Dendritic cell treated with granulocyte-macrophage colony-stimulating factor and Interleukin-4, amounts not matched to agents 40 ng/mL and 50 ng/mL, for 4 days (primary cell): ENCODE measurements at regions not wholly inside any gene's neighbourhood (a gene's known extent, or its start where the extent isn't known, plus 50 kb on each side); places are given as distances from the start of the nearest gene placed in this dataset.

Experiments
- H3K27ac Mint-ChIP-seq: one replicate; pipeline ENCODE4 v1.8.0; 2022; ENCODE audit warnings: mild to moderate bottlenecking, mixed read lengths
- H3K27me3 Mint-ChIP-seq: one replicate; pipeline ENCODE4 v1.8.0; 2022; ENCODE audit warnings: mild to moderate bottlenecking, mixed read lengths
- H3K36me3 Mint-ChIP-seq: one replicate; pipeline ENCODE4 v1.8.0; 2022; ENCODE audit warnings: low read depth, mixed read lengths
- H3K4me1 Mint-ChIP-seq: one replicate; pipeline ENCODE4 v1.8.0; 2022; ENCODE audit warnings: low read depth, mixed read lengths
- H3K4me3 Mint-ChIP-seq: one replicate; pipeline ENCODE4 v1.8.0; 2022; ENCODE audit warnings: mild to moderate bottlenecking, moderate library complexity, mixed read lengths
- H3K9me3 Mint-ChIP-seq: one replicate; pipeline ENCODE4 v1.8.0; 2022; ENCODE audit warnings: mixed read lengths
- intact Hi-C: fragments of 100-400 bp; cut with micrococcal nuclease; formaldehyde crosslinking; loops from one replicate; pipeline ENCODE4 v1.15.0; 2022

DNA sequence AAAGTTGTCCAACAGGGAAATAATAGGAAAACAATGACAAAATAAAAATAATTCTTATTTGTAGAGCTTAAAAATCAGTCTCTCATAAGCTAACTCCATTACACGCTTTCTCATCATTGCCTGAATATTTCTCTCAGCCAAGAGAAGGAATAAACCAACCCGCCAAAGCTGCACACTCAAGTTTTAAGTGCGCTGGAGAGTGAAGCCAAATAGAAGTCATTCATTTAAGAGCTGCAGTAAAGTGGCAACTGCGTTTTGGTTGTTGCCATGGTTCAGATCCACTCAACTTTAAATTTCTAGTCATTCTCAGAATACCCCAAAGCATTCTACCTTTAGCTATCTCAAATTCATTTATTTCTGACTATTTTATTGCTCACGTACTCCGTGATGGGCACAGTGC, 230.7 kb downstream of the CBLN4 start:
- H3K27me3 Mint-ChIP-seq = no peaks in the 10 kb centered on the region
- H3K9me3 Mint-ChIP-seq = no peaks in the 10 kb centered on the region
- intact Hi-C loops = no loop called here
- H3K36me3 Mint-ChIP-seq = no peaks in the 10 kb centered on the region
- no peak overlapping the region for H3K4me3 Mint-ChIP-seq
- no peaks in the 10 kb centered on the region for H3K4me1 Mint-ChIP-seq
- H3K27ac Mint-ChIP-seq = no peak overlapping the region

DNA sequence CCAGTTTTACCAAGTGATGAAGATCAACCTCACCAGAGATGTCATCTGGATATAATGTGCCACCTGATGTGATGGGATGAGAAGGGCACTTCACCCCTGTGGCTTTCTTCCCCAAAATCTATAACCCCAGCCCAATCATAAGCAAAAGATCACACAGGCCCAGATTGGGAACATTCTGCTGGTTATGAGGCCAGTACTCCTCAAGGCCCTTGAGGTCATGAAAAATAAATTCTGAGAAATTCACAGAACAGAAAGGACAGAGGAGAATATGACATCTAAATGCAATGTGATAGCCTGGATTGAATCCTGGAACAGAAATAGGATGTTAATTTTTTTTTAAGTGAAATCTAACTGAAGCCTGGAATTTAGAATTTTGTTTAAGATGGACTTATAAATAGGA, 243.5 kb downstream of the CBLN4 start:
- Mint-ChIP-seq H3K36me3 (no peaks in the 10 kb centered on the region), H3K27ac (no peak overlapping the region), H3K9me3 (peaks cover 33% of the 10 kb centered on the region), H3K4me3 (no peak overlapping the region), H3K4me1 (no peaks in the 10 kb centered on the region), H3K27me3 (no peaks in the 10 kb centered on the region)
- intact Hi-C loops = no loop called here

DNA sequence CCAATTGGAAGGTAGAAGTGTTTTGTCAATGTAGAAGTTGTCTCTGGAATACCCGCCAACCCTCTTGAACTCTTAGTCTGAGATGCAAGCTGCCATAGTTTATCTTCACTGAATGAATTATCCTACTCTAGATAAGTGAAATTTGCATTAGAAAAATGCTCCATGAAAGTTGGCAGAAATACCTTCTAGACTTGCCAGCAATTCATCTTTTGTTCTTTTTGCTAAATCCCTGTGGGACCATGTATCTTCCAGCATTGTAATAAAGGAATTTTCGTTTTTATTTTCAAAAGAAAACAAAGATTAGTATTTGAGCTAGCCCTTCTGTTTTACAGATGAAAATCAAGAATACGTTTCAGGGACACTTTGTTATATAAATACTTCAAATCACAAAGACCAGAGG, 244.2 kb downstream of the CBLN4 start:
- intact Hi-C loops = no loop called here
- peaks cover 26% of the 10 kb centered on the region for H3K9me3 Mint-ChIP-seq
- no peak overlapping the region for H3K27ac Mint-ChIP-seq
- no peaks in the 10 kb centered on the region for H3K36me3 Mint-ChIP-seq
- H3K4me1 Mint-ChIP-seq = no peaks in the 10 kb centered on the region
- no peaks in the 10 kb centered on the region for H3K27me3 Mint-ChIP-seq
- no peak overlapping the region for H3K4me3 Mint-ChIP-seq

DNA sequence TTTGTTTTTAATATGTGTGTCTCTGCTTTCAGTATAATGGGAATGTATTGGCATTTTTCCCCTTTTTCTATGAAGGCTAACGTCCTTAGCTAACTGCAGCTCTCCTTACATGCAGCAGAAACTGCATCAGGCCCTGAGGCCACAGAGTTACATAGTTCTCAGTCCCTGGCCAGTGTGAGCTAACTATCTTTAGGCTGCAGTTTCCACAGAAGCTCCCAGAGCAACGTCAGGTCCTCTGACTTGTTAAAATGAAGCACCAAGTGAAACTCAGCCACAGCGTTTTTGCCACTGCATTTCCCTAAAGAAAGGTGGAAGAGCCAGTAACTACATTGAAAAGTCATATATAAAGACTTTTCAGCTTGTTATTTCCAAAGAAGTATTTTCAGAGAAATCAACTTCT, 244.7 kb downstream of the CBLN4 start:
- no peak overlapping the region for H3K4me3 Mint-ChIP-seq

DNA sequence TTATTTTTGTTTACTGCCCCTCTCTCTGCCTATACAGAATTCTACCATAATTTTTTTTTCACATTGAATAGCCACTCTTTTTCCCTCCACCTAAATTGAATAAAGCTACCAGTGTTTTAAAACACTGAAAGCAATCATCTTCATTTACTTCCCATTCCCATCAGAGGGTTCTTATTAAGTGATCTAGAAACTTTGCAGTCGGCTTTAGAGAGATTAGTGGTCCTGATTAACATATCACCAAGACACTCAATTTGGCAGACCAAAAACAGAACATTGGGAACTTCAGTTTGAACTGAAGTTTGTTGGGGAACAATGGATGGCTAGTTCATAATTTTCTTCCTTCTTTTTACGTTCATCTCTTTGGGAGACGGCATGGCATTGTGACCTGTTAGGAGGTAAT, 249.5 kb downstream of the CBLN4 start:
- H3K36me3 Mint-ChIP-seq = no peaks in the 10 kb centered on the region
- H3K27me3 Mint-ChIP-seq = no peaks in the 10 kb centered on the region
- H3K4me3 Mint-ChIP-seq = no peak overlapping the region
- no peak overlapping the region for H3K27ac Mint-ChIP-seq
- H3K4me1 Mint-ChIP-seq = no peaks in the 10 kb centered on the region
- H3K9me3 Mint-ChIP-seq = no peaks in the 10 kb centered on the region
- intact Hi-C loops = no loop called here

More for the DNA sequence above, 244.7 kb downstream of the CBLN4 start:
- H3K9me3 Mint-ChIP-seq = peaks cover 21% of the 10 kb centered on the region
- H3K27ac Mint-ChIP-seq = no peak overlapping the region
- H3K4me1 Mint-ChIP-seq = no peaks in the 10 kb centered on the region
- no peaks in the 10 kb centered on the region for H3K27me3 Mint-ChIP-seq
- no peaks in the 10 kb centered on the region for H3K36me3 Mint-ChIP-seq
- intact Hi-C loops = no loop called here

DNA sequence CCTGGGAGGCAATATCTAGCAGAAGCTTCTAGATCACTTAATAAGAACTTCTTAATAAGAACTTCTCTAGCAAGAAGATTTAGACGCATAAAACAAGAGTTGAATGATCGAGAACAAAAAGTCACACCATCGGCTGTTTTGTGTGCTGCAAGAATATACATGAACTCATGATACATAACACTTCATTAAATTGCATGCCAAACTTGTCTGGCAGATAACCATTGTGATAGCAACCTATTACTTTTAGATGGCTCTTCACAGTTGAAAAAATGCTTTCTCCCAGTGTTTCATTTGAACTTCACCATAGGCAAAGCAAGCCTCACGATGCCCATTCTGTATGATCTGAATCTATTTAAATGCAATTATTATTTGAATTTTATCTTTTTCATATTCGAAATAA, 249.9 kb downstream of the CBLN4 start:
- H3K27ac Mint-ChIP-seq = no peak overlapping the region
- H3K4me1 Mint-ChIP-seq = no peaks in the 10 kb centered on the region
- intact Hi-C loops = no loop called here
- no peaks in the 10 kb centered on the region for H3K27me3 Mint-ChIP-seq
- H3K4me3 Mint-ChIP-seq = no peak overlapping the region
- H3K36me3 Mint-ChIP-seq = no peaks in the 10 kb centered on the region
- no peaks in the 10 kb centered on the region for H3K9me3 Mint-ChIP-seq

DNA sequence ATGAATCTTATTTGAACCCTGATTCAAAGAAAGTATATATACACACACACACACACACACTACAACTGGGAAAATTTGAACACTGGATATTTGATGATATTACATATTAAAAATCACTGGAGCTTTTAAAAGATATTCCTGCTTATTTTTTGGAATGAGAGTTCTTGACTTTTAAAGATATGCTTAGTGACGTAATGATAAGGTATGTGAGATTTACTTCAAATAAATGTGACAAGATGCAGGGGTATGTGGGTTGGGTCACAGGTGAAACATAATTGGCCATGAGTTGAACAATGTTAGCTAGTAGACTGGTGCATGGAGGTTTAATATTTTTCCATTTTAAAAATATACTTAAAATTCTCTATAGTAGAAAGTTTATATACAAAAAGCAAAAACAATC, 258.6 kb downstream of the CBLN4 start:
- intact Hi-C loops = no loop called here
- Mint-ChIP-seq H3K27ac (no peak overlapping the region), H3K4me1 (no peaks in the 10 kb centered on the region), H3K9me3 (peaks cover 11% of the 10 kb centered on the region), H3K36me3 (no peaks in the 10 kb centered on the region), H3K4me3 (no peak overlapping the region), H3K27me3 (no peaks in the 10 kb centered on the region)

DNA sequence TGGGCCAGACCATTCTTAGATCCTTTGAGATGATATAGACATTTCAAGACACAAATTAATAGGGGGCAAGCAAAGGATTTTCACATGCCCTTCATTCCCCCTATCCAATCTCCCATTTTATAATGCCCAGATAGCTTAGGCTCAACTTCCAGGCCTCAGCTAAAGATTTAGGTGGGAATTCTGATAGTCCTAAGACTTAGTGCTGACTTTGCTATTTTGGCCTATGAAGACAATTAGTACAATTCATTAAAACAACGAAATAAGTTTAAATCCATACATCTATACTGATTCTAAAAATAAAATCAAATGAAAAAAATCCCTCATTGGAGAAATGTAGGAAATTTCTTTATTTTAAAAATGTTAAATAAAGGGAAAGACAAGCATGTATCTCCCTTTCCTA, 259.5 kb downstream of the CBLN4 start:
- H3K4me3 Mint-ChIP-seq = no peak overlapping the region

DNA sequence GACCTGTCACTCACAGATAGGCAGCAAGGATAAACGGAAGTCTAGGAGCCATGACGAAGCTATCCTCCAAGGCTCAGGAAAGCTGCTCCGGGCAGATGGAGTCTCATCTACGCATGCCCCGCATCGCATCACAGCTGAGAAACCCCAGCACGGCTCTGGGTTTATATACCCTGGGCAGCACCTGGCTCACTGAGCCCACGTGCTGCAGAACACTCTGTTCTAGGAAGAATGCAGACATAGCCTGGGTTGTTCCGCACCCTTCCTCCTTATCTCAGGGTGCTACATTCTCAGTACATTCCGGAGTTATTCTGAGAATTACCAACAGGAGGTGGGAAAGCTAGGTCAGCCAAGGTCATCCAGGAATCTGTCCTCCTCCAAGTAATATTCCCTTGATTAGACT, 260.4 kb downstream of the CBLN4 start:
- Mint-ChIP-seq H3K36me3 (no peaks in the 10 kb centered on the region), H3K27ac (no peak overlapping the region), H3K9me3 (peaks cover 11% of the 10 kb centered on the region), H3K4me1 (no peaks in the 10 kb centered on the region), H3K27me3 (no peaks in the 10 kb centered on the region), H3K4me3 (no peak overlapping the region)
- intact Hi-C loops = no loop called here

More for the DNA sequence above, 259.5 kb downstream of the CBLN4 start:
- H3K27me3 Mint-ChIP-seq = no peaks in the 10 kb centered on the region
- peaks cover 11% of the 10 kb centered on the region for H3K9me3 Mint-ChIP-seq
- intact Hi-C loops = no loop called here
- no peaks in the 10 kb centered on the region for H3K36me3 Mint-ChIP-seq
- H3K4me1 Mint-ChIP-seq = no peaks in the 10 kb centered on the region
- no peak overlapping the region for H3K27ac Mint-ChIP-seq

DNA sequence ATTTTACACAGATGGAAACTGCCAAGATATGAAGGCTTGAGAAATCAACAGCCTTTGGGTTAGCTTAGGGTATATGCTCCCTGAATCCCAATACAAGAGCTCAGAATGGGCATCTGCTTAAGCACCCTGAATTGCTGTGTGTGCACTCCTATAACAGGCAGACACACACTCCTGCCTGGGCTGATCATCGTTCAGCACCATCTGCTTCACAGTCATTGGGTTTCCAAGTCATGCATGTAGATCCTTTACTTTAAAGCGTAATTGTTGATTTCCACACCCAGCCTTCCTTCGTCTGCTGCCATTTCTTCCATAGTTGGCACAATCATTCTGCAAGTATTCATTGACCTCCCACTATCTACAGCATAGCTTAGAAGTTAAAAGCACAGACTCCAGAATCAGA, 263.5 kb downstream of the CBLN4 start:
- H3K4me1 Mint-ChIP-seq = no peaks in the 10 kb centered on the region

DNA sequence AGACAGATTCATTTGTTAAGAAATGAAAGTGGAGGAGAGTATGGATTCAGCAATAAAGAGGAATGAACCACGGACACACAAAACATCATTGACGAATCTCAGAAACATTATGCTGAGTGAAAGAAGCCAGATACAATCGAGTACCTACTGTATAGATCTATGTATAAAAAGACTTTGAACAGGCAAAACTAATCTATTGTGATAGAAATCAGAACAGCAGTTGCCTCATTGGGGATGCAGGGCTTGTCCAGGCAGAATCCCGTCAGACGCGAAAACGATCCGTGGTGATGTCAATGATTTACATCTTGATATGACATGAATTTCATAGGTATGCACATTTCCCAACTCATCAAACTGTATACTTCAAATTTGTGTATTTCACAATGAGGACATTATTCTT, 265.2 kb downstream of the CBLN4 start:
- intact Hi-C loops = no loop called here

More for the DNA sequence above, 263.5 kb downstream of the CBLN4 start:
- Mint-ChIP-seq H3K27ac (no peak overlapping the region), H3K27me3 (no peaks in the 10 kb centered on the region), H3K4me3 (no peak overlapping the region), H3K9me3 (peaks cover 17% of the 10 kb centered on the region), H3K36me3 (no peaks in the 10 kb centered on the region)
- intact Hi-C loops = no loop called here

DNA sequence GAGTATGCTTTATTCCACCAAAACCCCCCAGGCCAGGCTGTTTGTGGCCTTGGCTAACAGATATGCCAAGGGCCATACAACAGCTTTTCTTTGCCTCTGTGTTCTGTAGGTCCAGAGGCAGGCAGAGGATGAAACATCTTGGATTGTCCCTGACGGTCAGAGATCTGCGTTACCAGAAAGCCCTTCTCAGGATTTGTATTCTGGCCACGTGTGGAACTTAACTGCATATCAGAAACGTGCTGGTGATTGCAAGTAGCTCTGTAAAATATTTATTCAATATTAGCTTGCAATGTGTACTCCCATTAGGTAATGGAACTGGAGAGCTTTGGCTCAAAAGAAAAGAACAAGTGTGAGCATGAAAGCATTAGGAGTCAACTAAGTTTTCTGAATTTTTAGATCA, 275.0 kb downstream of the CBLN4 start:
- no peak overlapping the region for H3K4me3 Mint-ChIP-seq
- H3K27me3 Mint-ChIP-seq = no peaks in the 10 kb centered on the region
- peaks cover 11% of the 10 kb centered on the region for H3K9me3 Mint-ChIP-seq
- no peaks in the 10 kb centered on the region for H3K36me3 Mint-ChIP-seq
- intact Hi-C loops = no loop called here
- H3K27ac Mint-ChIP-seq = no peak overlapping the region
- no peaks in the 10 kb centered on the region for H3K4me1 Mint-ChIP-seq

More for the DNA sequence above, 265.2 kb downstream of the CBLN4 start:
- Mint-ChIP-seq H3K9me3 (peaks cover 25% of the 10 kb centered on the region), H3K4me3 (no peak overlapping the region), H3K36me3 (no peaks in the 10 kb centered on the region), H3K27ac (no peak overlapping the region), H3K4me1 (no peaks in the 10 kb centered on the region), H3K27me3 (no peaks in the 10 kb centered on the region)

DNA sequence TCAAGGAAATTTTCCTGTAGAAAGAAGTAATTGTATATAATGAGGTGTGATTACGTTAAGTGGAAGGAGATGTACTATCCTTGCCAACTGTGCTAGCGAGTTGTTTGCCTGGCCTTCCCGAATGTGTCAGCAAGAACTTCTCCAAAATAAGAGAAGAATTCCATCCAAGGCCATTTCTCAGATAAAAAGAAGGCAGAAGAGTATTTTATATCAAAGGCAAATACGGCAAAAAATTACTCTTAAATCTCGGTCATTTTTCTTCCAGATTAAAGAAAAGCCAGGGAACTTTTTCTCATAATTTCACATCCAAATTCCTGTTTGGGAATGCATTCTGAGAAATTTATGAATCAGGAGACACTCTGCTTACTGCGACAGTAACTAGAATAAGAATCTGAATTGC, 290.6 kb downstream of the CBLN4 start:
- no peak overlapping the region for H3K27ac Mint-ChIP-seq
- H3K4me1 Mint-ChIP-seq = no peaks in the 10 kb centered on the region
- intact Hi-C loops = no loop called here
- no peak overlapping the region for H3K4me3 Mint-ChIP-seq
- H3K36me3 Mint-ChIP-seq = no peaks in the 10 kb centered on the region
- peaks cover 45% of the 10 kb centered on the region for H3K9me3 Mint-ChIP-seq
- no peaks in the 10 kb centered on the region for H3K27me3 Mint-ChIP-seq

DNA sequence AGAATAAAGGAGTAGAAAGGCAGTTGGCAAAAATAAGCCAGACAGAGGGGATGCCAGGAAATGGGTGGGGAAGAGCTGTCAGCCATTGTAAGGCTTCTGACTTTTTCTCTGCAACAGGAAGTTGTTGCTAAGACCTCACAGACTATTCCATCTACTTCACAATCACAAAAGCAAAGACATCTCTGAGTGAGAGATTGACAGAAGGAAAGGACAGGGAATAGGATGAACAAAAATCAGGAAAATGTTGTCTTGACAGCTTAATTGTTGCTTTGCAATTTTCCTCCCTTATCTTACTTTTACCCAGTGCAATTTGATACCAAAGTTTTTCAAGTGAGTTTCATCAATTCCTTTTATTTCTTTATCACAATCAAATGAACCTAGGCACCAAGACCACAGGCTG, 291.2 kb downstream of the CBLN4 start:
- Mint-ChIP-seq H3K9me3 (peaks cover 52% of the 10 kb centered on the region), H3K27me3 (no peaks in the 10 kb centered on the region), H3K4me1 (no peaks in the 10 kb centered on the region), H3K27ac (no peak overlapping the region), H3K4me3 (no peak overlapping the region), H3K36me3 (no peaks in the 10 kb centered on the region)
- intact Hi-C loops = no loop called here

DNA sequence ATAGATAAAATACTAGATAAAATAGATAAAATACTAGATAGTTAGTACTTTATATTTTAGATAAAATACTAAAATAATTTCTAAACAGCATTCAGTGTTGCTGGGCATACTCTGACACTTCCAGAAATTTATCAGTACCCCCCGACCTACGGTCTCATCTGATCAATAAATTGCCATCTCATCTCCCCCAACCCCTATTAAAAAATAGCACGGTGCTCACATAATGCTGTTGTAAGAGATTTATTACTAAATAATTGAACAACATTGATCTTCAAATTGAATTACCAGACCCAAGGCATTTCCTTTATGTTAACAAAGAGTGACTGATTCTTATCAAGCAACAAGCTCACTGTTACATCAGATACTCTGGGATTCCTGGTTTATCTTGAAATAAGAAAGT, 300.9 kb downstream of the CBLN4 start:
- no peak overlapping the region for H3K4me3 Mint-ChIP-seq
- no peaks in the 10 kb centered on the region for H3K36me3 Mint-ChIP-seq

More for the DNA sequence above, 300.9 kb downstream of the CBLN4 start:
- intact Hi-C loops = no loop called here
- no peaks in the 10 kb centered on the region for H3K27me3 Mint-ChIP-seq
- no peaks in the 10 kb centered on the region for H3K4me1 Mint-ChIP-seq
- no peak overlapping the region for H3K27ac Mint-ChIP-seq
- H3K9me3 Mint-ChIP-seq = peaks cover 29% of the 10 kb centered on the region
